NCI-H524 treated with DMSO at 0.1 percent for 48 hours (cell line): ENCODE measurements at regions not wholly inside any gene's neighbourhood (a gene's known extent, or its start where the extent isn't known, plus 50 kb on each side); places are given as distances from the start of the nearest gene placed in this dataset.
A peak's percentile ranks its signal among the peaks of the same experiment; 100 is the strongest.
"Not testable (repeated sequence)": the region's sequence is repeated elsewhere in the genome, so short reads cannot be mapped to it uniquely, and the experiment has no call there.

Experiments
- DNase-seq: peaks from one replicate; lab custom pipeline; 2025; lab: John Stamatoyannopoulos, UW

DNA sequence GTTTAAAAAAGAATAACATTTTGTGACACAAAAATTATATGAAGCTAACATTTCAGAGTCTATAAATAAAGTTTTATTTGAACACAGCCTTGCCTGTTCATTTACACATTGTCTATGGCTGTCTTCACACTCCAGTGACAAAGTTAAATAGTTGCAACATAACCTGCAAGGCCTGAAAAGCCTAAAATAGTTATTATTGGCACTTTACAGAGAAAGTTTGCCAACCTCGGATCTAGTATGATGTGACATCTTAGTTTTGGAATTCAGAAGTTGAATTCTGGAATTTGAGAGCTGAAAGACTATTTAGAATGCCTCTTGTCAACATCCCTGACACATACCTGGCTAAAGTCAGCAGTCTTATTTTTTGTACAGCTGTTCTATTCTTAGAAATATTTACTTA is 68.3 kb downstream of the DYRK2 start:
- no peak for DNase-seq

- DNase-seq = not testable (repeated sequence)
Measured at GRCh38 chr12:67719303-67719702, 70.8 kb downstream of the DYRK2 start.

DNA sequence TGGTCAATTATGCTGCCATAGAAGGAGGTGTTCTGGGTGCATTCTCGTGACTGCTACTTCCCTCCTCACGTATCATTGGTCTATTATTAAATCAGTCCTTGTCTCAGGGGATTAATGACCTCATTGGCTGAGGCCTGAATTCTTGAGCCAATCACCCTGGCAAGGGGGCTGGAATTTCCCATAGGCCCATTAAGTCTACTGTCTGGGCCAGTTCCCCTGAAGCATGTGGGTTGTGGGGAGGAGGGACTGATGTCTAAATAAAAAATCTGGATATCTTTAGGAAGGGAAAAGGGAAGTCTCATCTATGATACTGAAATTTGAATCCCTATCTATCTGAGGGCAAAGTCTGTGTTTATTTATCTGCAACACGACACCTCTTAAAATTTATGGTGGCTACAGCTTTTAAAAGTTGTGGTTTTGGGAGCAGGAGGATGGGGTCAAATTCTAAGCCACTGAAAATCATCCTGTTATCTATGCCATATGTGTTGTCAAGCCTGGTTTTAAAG is 71.9 kb downstream of the DYRK2 start:
- no peak for DNase-seq

DNA sequence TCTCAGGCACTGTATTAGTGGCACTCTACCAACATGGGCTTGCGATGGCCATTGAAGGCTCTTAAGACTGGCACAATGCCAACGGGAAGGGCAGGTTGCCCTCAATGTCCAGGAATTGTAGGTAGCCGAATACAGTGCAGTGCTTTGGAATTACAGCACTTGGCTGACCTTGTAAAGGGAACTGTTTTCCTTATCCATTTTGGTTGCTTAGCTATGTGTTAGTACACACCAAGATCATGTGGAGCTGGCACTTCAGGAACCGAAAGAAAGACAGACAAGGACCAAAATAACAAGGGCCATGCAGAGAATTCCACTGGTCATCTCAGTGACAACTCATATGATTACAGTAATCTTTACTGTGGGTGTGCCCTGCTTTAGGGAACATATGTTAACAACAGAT is 72.7 kb downstream of the DYRK2 start:
- DNase-seq = no peak

DNA sequence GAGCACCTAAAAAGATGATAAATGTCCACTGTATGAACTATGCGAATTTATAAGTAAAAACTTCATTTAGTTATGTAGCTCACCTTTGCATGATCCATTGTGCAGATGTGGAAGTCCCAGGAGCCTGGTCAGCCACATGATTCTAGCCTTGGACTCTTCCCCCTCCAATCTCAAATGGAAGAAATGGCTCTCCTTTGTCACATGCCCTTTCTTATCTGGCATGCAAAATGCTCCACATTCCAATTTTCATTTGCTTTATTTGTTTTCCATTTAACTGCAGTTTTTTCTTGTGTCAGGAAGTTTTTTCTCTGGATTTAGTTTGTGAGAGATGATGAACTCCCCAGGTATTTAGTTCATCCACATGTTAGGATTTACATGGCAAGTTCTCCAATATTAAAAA is 73.8 kb downstream of the DYRK2 start:
- no peak for DNase-seq

DNA sequence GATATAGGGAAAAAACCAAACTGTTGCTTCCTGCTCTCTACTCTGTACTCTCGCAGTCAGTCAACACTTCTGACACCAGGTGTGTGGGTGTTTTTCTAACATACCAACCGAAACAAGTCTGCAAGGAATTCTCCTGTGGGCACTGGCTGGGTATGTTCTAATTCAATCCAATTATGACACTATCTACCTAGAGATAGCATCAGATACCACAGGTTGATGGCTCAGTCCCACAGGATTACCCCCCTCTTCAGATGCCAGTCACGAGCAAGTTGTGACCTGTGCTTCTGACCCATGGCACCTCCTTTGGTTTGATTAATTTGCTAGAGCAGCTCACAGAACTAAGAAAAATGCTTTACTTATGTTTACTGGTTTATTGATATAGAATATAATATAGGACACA is 78.3 kb downstream of the DYRK2 start:
- no peak for DNase-seq

- DNase-seq = no peak
Measured at GRCh38 chr12:67727702-67728666, 79.4 kb downstream of the DYRK2 start.

GRCh38 chr12:67732857-67733256 is 84.3 kb downstream of the DYRK2 start:
- DNase-seq = no peak

DNA sequence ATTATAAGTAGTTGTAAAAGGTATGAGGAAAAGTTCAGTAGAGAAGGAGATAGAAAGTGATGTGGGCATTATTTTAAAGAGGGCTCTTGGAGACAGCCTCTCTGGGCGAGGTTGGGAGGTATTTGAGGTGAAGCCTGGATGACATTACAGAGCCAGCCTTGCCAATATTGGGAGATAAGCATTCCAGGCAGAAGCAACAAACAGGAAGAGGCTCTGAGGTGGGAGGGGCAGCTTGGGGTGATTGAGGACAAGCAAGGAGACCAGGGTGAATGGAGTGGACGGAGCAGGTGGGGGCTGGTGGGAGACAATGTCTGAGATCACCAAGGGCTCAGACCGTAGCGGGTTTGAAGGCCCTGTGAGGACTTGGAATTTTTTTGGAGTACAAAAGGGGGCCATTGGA is 87.3 kb downstream of the DYRK2 start:
- DNase-seq = no peak

DNA sequence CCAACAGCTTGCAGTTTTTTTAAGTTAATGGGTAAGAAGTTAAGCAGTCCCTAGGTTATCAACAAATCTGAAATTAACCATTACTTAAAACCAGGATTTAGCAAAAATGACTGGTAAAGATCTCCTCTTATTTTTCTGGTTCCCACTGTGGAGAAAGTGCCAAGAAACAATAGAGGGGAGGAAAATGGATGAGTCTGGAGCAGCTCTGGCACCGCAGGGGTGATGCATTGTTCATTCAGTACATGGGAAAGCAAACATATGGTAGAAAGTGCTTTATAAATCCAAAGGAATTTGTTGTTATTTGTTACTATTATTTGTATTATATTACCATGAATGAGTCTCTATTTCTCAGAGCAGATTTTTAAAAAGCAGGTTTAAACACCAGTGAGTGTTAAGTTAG is 92.2 kb downstream of the DYRK2 start:
- DNase-seq = no peak

GRCh38 chr12:67741270-67741669 is 92.7 kb downstream of the DYRK2 start:
- no peak for DNase-seq

DNA sequence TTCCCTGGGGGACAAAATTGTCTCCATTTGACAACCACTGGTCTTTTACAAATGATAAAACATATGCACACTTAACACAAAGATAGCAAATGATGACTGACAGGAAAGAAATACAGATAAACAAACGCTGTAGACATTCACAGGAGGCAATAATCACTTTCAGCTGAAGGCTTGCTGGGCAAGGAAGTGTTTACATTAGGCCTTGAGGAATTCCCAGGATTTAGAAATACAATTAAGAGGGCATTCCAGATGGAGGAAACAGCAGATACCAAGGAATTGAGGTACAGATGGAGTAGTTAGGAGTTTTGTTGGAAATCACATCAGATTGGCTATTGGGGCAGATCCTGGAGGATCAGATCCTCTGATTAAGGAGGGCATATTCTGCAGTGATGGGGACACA is 93.9 kb downstream of the DYRK2 start:
- no peak for DNase-seq

DNA sequence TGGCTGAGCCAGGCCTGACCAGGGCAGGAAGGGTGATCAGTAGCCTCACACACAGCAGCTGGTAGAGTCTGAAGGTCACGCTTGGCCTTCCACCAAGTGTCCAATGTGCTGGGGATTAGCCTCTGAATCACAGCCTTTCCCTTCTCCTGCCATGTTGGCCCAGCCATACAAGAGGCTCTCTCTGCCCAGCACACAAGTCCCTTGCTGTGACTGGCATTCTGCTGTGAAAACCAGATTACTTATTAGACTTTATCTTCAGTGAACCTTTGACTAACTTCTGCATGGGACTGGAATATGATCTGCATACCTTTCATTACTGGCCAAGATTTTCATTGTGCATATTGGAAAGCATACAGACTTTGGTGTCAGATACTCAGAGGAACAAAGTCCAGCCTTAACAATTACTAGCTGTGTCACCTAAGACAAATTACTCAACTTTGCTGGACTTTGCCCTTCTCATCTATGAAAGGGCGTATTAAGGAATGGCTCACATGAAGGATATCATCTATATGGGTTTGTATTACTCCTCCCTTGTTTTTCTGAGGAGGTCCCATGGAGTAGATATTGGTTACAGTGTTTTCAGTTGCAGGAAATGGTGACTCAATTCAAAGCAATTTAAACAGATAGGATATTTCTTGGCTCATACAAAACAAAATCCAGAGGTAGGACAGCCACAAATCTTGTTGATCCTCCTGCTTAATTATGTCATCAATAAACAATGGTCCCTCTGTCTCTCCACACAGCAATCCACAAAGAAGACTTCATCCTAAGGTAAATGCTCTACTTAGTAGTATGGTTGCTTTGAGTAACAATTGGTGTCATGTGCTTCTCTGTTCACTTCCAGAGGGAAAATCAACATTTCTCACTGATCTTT is 99.6 kb downstream of the DYRK2 start:
- no peak for DNase-seq

DNA sequence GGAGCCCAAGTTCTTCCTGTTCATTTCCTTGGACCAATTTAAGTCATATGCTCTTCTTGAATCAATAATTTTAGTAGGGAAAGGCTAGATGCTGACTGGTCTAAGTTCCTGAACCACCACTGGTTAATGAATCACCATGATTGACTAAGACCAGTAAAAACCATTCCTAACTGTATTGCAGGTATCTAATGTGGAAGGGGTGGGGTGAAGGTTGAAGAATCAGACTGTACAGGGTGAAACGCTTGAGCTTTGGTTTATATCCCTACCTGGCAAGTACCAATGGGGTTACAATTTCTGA is 100.1 kb downstream of the DYRK2 start:
- DNase-seq = no peak

DNA sequence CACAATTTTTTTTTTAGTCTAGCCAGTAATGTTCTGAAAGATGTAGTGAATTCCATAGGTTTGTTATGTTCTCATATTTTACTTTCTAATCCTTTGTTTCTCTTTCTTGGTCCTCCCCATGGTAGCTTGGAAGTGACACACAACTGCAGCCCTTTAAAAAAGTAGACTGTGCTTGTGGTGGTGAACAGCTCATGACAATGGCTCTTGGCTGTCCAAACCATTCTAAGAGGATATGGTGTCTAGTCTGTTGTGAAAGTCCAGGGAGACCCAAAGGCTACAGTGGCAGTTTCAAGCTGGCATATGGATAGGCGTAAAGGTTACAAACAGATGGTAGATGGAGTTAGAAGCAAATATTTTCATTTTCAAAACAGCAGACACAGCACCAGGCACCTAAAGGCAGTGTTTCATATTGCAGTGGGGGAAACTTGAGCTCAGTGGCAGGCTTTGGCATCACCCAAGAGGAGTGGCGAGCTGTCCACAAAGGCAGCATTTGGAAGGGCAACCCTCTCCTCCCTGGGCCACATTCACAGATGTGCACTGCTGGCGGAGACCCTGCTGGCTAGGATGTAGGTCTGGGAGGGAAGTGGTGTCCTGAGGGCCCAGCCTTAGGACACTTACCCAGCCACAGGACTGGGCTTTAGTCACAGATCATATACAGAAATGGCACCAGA is 102.1 kb downstream of the DYRK2 start:
- no peak for DNase-seq

DNA sequence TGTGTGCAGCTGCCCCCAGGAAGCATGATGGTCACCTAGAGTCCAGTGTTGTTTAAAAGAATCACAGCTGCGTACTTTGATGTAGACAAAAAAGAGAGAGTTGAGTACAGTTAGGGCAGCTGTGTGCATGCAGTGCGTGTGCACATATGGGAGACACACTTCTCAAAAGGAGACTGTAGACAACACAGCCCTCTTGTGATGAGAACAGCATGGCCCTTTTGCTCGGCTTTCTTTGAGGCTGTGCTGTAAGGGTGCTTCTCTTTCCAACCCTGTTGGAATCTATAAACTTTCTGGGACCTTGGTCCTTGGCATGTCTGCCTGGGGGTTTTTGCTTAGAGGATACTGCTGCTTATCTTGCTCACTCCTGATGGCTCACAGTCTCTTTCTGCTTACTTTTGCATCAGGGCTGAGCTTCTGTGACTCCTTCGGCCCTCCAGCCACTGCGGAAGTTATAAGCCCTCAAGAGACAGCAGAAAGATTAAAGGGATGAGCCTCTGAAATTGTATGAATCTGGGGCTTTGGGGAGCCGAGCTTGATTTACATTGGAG is 102.9 kb downstream of the DYRK2 start:
- no peak for DNase-seq

- no peak for DNase-seq
Measured at GRCh38 chr12:67752226-67752732, 103.7 kb downstream of the DYRK2 start.

- no peak for DNase-seq
Measured at GRCh38 chr12:67754933-67755697, 106.6 kb downstream of the DYRK2 start.

DNA sequence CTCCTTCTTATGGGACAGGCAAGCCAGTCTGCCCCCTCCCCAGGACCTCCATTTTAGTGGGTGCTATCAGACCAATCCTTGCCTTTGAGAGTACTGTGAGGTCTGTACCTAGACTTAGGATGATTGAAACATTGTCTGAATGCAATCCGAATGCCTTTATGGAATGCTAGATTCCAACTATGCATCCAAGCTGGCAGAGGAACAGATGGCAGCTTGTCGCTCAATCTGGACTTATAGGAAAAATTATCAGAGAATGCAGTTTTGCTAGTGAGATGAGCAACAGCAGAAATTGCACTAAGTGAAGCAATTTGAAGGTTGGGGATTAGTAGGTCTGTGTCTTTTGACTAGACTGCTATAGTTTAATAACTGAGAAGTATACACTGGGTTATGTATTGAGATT is 109.1 kb downstream of the DYRK2 start:
- peak; percentile 12 for DNase-seq

- peak; percentile 12 for DNase-seq
Measured at GRCh38 chr12:67758119-67758518, 109.6 kb downstream of the DYRK2 start.

DNA sequence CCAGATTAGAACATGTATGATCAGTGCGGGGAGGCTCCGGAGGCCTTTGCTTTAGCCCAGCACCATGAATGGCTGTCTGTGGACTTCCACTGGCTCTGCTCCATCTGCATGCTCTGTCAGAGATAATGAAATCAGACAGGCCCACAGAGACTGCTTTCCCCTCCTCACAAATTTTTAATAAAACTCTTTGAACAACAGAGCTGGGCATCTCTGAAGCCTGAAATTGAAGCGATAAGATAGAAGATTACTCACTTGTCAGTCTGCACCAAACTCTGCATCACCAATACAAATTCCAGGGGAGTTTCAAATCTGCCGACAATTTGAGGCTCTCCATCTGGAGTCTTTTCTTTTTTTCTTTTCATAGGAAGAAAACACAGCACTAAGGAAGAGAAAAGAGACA is 110.0 kb downstream of the DYRK2 start:
- DNase-seq = no peak
